D721Med (cell line): ENCODE measurements at regions not wholly inside any gene's neighbourhood (a gene's known extent, or its start where the extent isn't known, plus 50 kb on each side); places are given as distances from the start of the nearest gene placed in this dataset.

ENCODE experiments used
- DNase-seq: peaks from one replicate; pipeline ENCODE4 v3.0.0; 2011; ENCODE audit warnings: low spot score; ENCODE audit not compliant: insufficient read length
- FAIRE-seq: peaks from 2 replicates; lab custom pipeline; 2011; peaks lifted over from hg19 to GRCh38; lab: Jason Lieb, UNC
- CTCF ChIP-seq: IDR thresholded peaks from 2 replicates; pipeline ENCODE4 v1.5.1; 2012; ENCODE audit warnings: mild to moderate bottlenecking, control low read depth; ENCODE audit not compliant: insufficient read depth; ENCODE audit errors: missing control alignments

GRCh38 chr2:47301731-47302130 lies 67.4 kb upstream of the EPCAM start:
- TF ChIP-seq CTCF: no peak
- DNase-seq (no peak), FAIRE-seq (no peak)

- DNase-seq (no peak), FAIRE-seq (no peak)
- no peak for TF ChIP-seq CTCF
Observed at GRCh38 chr2:47301277-47301618, 67.9 kb upstream of the EPCAM start.

- no peak for FAIRE-seq
Observed at GRCh38 chr2:47300609-47301276, 68.4 kb upstream of the EPCAM start.

GRCh38 chr2:47300081-47300480 lies 69.0 kb upstream of the EPCAM start:
- no peak for FAIRE-seq

More at GRCh38 chr2:47300609-47301276, 68.4 kb upstream of the EPCAM start:
- no peak for TF ChIP-seq CTCF
- DNase-seq: no peak

GRCh38 chr2:47299555-47299954 lies 69.6 kb upstream of the EPCAM start:
- no peak for TF ChIP-seq CTCF
- no peak for DNase-seq
- no peak for FAIRE-seq

More at GRCh38 chr2:47300081-47300480, 69.0 kb upstream of the EPCAM start:
- no peak for TF ChIP-seq CTCF
- DNase-seq: no peak

GRCh38 chr2:47298771-47299170 lies 70.3 kb upstream of the EPCAM start:
- DNase-seq: no peak
- no peak for TF ChIP-seq CTCF
- FAIRE-seq: no peak

GRCh38 chr2:47297767-47298425 lies 71.2 kb upstream of the EPCAM start:
- DNase-seq (no peak), FAIRE-seq (no peak)
- no peak for TF ChIP-seq CTCF
